ENCODE measurements at regions not wholly inside any gene's neighbourhood (a gene's known extent, or its start where the extent isn't known, plus 50 kb on each side); places are given as distances from the start of the nearest gene placed in this dataset.

GRCh38 chr22:22348127-22348814, 103.7 kb downstream of the VPREB1 start:
- BruUV-seq (replicated peaks): no TSS peak
- in situ Hi-C loops (cut with MboI) (no loop called here), intact Hi-C loops (cut with micrococcal nuclease) (no loop called here)
- WGBS (ENCODE audit: insufficient coverage, low coverage, missing lambda C conversion rate): 1% methylated on average over 5 of the region's 5 CpGs
- Histone ChIP-seq H3K27me3 (ENCODE audit: control insufficient read depth in 2 of 2, insufficient read depth in 2 of 2, low read length in 2 of 2) (peaks cover 22 to 34% of the 10 kb centered on the region in 2 experiments), H2AFZ (ENCODE audit: low read depth, low read length) (no peak overlapping the region), H4K20me1 (replicated peaks; ENCODE audit: control insufficient read depth, insufficient read depth, low read length) (peaks cover 38% of the 10 kb centered on the region), H3K4me2 (ENCODE audit: insufficient read depth, low read length) (no peak overlapping the region), H3K9me3 (replicated peaks; ENCODE audit: control insufficient read depth, insufficient read depth, low read depth, low read length) (no peaks in the 10 kb centered on the region), H3K4me1 (replicated peaks in 1 of 2; ENCODE audit: control insufficient read depth in 2 of 2, insufficient read depth in 2 of 2, low read length in 2 of 2) (no peaks in the 10 kb centered on the region), H3K27ac (ENCODE audit: extremely low read depth, low read depth, low read length) (no peak overlapping the region), H3K4me3 (no peak overlapping the region), H3K79me2 (ENCODE audit: control insufficient read depth, insufficient read depth, low read length) (no peaks in the 10 kb centered on the region), H3K9ac (ENCODE audit: insufficient read depth in 1 of 2, low read depth in 2 of 2, low read length in 2 of 2) (no peak overlapping the region), H3K9me1 (ENCODE audit: control insufficient read depth, insufficient read depth, low read length) (peaks cover 4% of the 10 kb centered on the region), H3K36me3 (ENCODE audit: control insufficient read depth, insufficient read depth, low read length) (no peaks in the 10 kb centered on the region)
- FAIRE-seq: peak; percentile 23
- POLR2A ChIA-PET: interaction anchor here (0.6 to 3.1 kb wide), 15 partner anchors 8 to 403 kb away, joined by 3 to 14 read pairs (median 3); partner anchors contain the start of gene ZNF280A
- peak in 1 of 4 experiments; percentile 55 for DNase-seq (ENCODE audit: extremely low read depth in 1 of 4, low spot score in 3 of 4)
- peak; percentile 73 for ATAC-seq
- CTCF ChIA-PET (ENCODE audit: low intra/inter-chr PET ratio): interaction anchor here (0.8 to 0.9 kb wide), 2 partner anchors 23 to 147 kb away, joined by 3 to 4 read pairs; no protein-coding TSS in a partner anchor
- TF ChIP-seq RBBP5 (IDR thresholded peaks at IDR 0.05; ENCODE audit: borderline replicate concordance, insufficient read depth, low read length, poor library complexity, severe bottlenecking): no peak
- TF ChIP-seq NCOA4 (IDR thresholded peaks at IDR 0.05; ENCODE audit: partially characterized antibody): peak; percentile 64
- no peak for TF ChIP-seq YBX1 (IDR thresholded peaks at IDR 0.05)
- TF ChIP-seq RFX7 (CRISPR knock-in tag; IDR thresholded peaks at IDR 0.05): no peak
- TF ChIP-seq ZNF785 (CRISPR knock-in tag; IDR thresholded peaks at IDR 0.05): no peak
- TF ChIP-seq PRMT5 (CRISPR knock-in tag; IDR thresholded peaks at IDR 0.05): 0 out of 2 replicates have a peak, but pooled peaks have one; percentile 19
- TF ChIP-seq ZNF165 (CRISPR knock-in tag; IDR thresholded peaks at IDR 0.05; ENCODE audit: borderline replicate concordance): 0 out of 2 replicates have a peak, but pooled peaks have one; percentile 7
- no peak for TF ChIP-seq IRF1 (CRISPR knock-in tag; IDR thresholded peaks at IDR 0.05; ENCODE audit: borderline replicate concordance)
- TF ChIP-seq FOXP4 (CRISPR knock-in tag; IDR thresholded peaks at IDR 0.05; ENCODE audit: borderline replicate concordance): no peak
- TF ChIP-seq REST (IDR thresholded peaks at IDR 0.05; ENCODE audit: borderline replicate concordance): 0 out of 2 replicates have a peak, but pooled peaks have one; percentile 13
- TF ChIP-seq REST (CRISPR knock-in tag; IDR thresholded peaks at IDR 0.05; ENCODE audit: low read depth): peak; percentile 65; the same call in 1 of the 2 replicates
